TTC549 (cell line): ENCODE measurements at regions not wholly inside any gene's neighbourhood (a gene's known extent, or its start where the extent isn't known, plus 50 kb on each side); places are given as distances from the start of the nearest gene placed in this dataset.

Experiments
- FAIRE-seq: peaks from 2 replicates; lab custom pipeline; 2012; peaks lifted over from hg19 to GRCh38; lab: Jason Lieb, UNC

DNA sequence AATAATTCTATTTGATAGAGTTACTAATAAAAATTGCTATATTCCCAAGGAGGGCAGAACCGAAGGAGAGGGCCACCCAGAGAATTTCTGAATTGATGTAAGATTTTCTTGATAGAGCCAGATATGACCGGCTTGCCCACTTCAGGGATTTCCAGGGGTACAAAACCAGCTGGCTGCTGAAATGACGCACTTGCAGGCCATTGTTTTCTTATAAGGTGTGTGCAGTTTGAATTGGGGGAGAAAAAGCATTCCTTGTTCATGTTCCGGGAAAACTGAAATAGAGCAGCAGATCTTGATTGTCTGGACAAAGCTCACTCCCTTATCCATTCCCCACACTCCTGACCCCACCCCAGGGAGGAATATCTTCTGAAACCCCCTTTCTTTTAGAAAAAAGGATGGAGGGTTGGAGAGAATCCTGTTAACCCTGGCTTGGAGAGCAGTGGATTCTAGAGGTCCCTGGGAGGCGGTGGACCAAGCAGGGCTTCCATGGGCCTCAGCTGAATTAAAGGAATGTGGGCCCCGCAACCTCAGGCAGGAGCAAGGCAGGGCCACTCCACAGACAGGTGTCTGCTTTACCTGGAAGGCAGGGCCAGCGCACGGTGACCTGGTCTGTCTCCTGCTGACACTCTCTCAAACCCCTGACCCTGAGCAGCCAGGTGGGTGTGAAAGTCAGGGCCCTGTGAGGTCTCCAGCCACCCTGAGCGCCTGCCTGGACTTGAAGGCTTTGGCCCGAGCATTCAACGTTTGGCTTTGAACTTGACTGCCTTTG lies 96.4 kb downstream of the TMEM170B start:
- FAIRE-seq: no peak

- FAIRE-seq: no peak
These were observed 97.4 kb downstream of the TMEM170B start for GRCh38 chr6:11634948-11635347.

DNA sequence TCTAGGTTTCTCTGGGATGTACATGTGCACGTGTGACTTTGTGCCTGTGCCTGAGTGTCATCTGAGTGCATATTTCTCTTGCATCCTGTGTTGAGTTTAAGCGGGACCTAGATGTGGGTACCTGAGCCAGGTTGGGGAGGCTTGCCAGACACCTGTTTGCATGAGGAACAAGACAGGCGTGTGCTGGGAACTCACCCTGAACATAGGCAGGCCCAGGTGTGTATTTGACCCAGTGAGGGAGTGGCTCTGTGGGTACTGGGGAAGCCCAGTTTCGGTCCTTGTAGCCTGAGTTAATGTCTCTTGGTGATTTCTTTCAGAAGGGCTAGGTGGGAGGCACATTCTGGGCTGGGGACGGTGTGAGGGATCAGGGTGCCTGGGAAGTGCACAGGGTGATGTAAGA lies 98.6 kb downstream of the TMEM170B start:
- no peak for FAIRE-seq

GRCh38 chr6:11637266-11637665 lies 99.7 kb downstream of the TMEM170B start:
- FAIRE-seq: no peak

DNA sequence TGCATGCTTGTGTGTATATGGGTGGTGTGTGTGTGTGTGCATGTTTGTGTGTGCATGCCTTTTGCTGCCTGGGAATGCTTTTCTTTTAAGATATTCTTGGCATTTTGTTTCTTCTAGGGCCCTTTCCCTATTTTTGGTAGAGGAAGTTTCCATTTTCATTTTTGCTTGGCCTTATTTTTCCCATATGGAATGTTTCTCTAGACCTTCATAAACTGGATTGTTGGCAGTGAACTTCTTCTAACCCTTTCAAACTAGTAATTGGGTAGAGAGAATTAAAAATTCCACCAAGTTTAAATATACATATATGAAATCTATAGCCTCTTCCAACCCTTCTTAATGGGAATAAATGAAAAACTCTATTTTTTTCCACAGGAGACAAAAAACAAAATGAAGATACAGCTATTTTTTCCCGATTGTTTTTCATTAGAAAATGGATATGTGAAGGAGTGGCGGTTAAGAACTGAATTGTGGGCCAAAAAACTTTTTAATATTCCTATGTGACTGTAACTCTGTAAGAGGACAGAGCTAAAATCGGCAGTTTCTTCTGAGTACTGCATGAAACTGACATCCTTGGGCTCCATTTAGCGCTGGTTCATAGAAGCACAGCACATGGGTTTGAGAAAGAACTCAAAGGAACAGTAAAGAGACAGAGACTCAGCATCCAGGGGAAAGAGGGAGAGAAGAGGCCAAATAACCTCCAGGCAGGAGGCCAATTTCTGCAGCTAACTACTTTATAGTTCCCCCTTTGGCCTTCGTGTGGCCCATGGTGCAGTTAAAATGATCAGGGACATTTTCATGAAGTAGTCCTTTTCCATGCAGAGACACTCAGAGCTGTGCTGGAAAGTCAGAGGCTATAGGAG lies 102.1 kb downstream of the TMEM170B start:
- FAIRE-seq: no peak

GRCh38 chr6:11640486-11640885 lies 102.9 kb downstream of the TMEM170B start:
- FAIRE-seq: no peak

- no peak for FAIRE-seq
These were observed 106.5 kb downstream of the TMEM170B start for GRCh38 chr6:11644071-11644470.

- no peak for FAIRE-seq
These were observed 107.1 kb downstream of the TMEM170B start for GRCh38 chr6:11644601-11645000.

DNA sequence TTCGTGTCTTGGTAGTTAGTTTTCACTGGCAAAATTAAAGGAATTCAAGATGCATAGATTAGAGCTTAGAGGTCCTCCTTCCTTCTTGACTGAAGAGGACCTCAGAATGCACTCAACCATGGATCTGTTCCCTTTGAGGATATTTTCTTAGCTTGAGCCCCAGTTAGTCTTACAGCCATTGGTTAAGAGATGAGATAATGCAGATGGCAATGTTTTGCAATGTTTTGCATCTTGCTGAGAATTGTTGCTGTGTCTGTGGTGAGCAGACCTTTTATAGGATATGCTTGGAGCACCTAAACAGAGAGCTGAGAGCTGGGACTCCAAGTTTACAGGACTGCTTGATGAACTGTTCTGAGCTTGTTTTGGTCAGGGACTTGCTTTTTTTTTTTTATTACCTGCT lies 107.5 kb downstream of the TMEM170B start:
- no peak for FAIRE-seq

GRCh38 chr6:11648436-11648775 lies 110.9 kb downstream of the TMEM170B start:
- FAIRE-seq: no peak

GRCh38 chr6:11648889-11649288 lies 111.3 kb downstream of the TMEM170B start:
- FAIRE-seq: no peak

DNA sequence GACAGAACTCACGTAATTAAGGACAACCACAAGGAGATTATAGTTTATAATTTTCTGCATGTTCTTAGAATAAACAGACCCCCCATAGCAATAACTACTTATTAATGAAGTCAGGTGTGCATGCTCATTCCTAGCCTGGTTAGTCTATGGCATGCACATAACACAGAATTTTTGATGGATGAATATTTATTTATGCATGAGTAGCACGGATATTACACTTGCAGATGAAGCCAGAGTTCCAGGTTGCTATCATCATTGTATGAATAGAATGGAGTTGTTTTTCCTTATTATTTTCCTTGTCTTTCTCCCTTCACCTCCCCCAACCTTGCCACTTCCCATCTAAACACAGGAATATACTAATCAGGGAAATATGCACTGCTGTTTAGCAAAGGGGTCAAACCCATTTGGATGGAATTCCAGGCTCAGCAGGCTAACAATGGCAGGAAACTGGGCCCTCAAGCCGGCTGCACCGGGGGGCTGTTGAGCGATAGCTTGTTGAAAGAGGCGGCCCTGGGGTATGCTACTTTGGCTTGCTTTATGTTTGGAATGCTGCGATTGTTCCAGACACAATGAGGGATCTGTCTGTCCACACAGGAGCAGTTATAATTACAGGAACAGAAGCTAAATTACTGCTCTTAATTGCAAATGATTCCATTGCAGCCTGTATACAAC lies 112.6 kb downstream of the TMEM170B start:
- FAIRE-seq: peak; percentile 93

GRCh38 chr6:11650711-11651110 lies 113.2 kb downstream of the TMEM170B start:
- FAIRE-seq: no peak

GRCh38 chr6:11653028-11653583 lies 115.6 kb downstream of the TMEM170B start:
- peak; percentile 42 for FAIRE-seq

DNA sequence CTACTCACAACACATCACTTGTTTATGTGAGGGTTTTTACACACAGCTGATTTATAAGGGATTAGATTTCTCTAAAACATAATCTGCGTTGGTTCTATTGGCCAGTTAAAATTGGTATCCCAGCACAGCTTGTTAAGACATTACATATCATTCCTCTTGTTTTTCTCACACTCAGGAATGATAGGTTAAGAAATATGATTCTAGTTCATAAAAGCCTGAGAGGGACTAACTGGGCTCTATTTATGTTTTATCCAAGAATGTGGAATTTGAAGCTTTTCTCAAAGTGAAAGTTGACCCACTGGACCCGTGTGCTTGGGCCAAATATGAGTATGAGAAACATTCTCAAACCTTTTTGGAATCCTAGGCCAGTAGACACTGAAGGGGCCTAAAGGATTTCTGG lies 117.3 kb downstream of the TMEM170B start:
- FAIRE-seq: no peak

- FAIRE-seq: no peak
These were observed 118.9 kb downstream of the TMEM170B start for GRCh38 chr6:11656491-11656890.

DNA sequence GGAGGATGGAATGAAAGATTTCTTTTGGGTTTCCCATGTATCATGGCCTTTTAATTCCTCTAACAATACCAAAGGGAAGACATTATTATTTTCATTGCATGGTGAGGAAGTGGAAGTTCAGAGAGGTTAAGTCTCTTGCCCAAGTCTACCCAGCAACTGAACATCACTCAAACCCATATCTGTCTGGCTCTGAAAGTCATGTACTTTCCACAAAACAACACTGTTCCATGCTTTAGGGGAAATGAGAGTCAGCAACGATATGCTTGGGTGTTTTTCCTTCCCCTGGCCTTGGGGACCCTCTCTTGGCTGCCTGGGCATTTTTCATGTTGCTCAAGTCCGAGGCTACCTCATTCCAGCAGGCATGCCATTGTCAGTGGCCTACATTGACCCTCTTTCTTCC lies 118.8 kb downstream of the ADTRP start:
- FAIRE-seq: no peak

GRCh38 chr6:11662323-11662722 lies 116.3 kb downstream of the ADTRP start:
- FAIRE-seq: no peak

GRCh38 chr6:11663519-11663918 lies 115.1 kb downstream of the ADTRP start:
- FAIRE-seq: no peak
